Suprapubic skin (tissue), 4 donors: ENCODE measurements at regions not wholly inside any gene's neighbourhood (a gene's known extent, or its start where the extent isn't known, plus 50 kb on each side); places are given as distances from the start of the nearest gene placed in this dataset.

Experiments
- DNase-seq, 2 donors: peaks; one replicate each; pipeline ENCODE4 v3.0.0-alpha.2; 2019; ENCODE audit warnings: low spot score in 2 of 2
- H3K27ac ChIP-seq: fragments of 200-600 bp; sonication (generic); one replicate; pipeline ENCODE4 v1.5.1; 2019
- H3K27me3 ChIP-seq: fragments of 200-600 bp; sonication (generic); one replicate; pipeline ENCODE4 v1.5.1; 2019
- H3K36me3 ChIP-seq: fragments of 200-600 bp; sonication (generic); one replicate; pipeline ENCODE4 v1.5.1; 2019
- H3K4me1 ChIP-seq: fragments of 200-600 bp; sonication (generic); one replicate; pipeline ENCODE4 v1.5.1; 2019
- H3K4me3 ChIP-seq: fragments of 200-600 bp; sonication (generic); one replicate; pipeline ENCODE4 v1.5.1; 2019; ENCODE audit warnings: mild to moderate bottlenecking
- H3K9me3 ChIP-seq: fragments of 200-600 bp; sonication (generic); one replicate; pipeline ENCODE4 v1.5.1; 2019
- EP300 ChIP-seq: sonication (generic); formaldehyde crosslinking; IDR thresholded peaks from one replicate; pipeline ENCODE4 v1.6.1; 2017; ENCODE audit warnings: antibody characterized with exemption
- POLR2A ChIP-seq, 2 donors: fragments of 450-650 bp; IDR thresholded peaks; one replicate each; pipeline ENCODE4 v1.6.1; 2017; ENCODE audit warnings: antibody characterized with exemption in 2 of 2, mild to moderate bottlenecking in 2 of 2, moderate library complexity in 2 of 2
- POLR2AphosphoS5 ChIP-seq, 3 donors: sonication (generic); formaldehyde crosslinking; IDR thresholded peaks; one replicate each; pipeline ENCODE4 v1.6.1; 2017; ENCODE audit warnings: antibody characterized with exemption in 3 of 3
- WGBS: methylation state at CpG from one replicate; pipeline ENCODE4 v1.1.5; 2018; 5-methylcytosine and 5-hydroxymethylcytosine counted together
- TF ChIP-seq, protein P1 (sequence below), 2 donors: fragments of 200-600 bp in 1 of 2; fragments of 450-650 bp in 1 of 2; sonication (generic) in 1 of 2; IDR thresholded peaks; one replicate each; pipeline ENCODE4 v1.5.1; 2016 to 2019; ENCODE audit warnings: antibody characterized with exemption in 2 of 2, mild to moderate bottlenecking in 1 of 2, moderate library complexity in 1 of 2

DNA sequence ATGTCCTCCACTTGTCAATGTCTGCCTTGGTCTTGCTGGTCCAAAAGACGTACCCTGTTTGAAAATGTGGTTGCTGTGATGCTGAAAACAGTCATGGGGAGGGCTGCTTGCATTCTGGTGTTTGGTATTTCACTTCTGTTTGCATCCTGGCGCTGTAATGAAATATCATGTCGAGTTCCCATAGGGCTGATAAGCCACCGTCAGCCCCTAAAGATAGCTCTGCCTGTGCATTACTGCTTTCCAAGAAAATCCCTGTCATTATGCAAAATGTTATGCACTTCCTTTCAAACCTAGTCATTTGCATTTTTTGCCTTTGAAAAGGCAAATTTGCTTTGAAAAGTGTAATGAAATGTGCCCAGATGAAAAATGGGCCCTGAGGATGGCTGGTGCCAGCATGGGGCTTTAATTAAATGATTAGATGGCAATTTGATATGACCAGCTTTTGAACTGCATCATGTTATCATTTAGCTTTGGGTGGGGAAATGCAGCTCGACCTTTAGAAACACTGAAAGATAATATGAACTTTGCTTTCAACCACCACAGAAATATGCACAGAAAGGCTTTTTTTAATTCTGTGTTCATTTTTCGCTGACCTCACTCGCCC is 374.4 kb upstream of the SGCD start:
- H3K4me3 ChIP-seq, result no peak overlapping the region
- H3K9me3 ChIP-seq, result no peaks in the 10 kb centered on the region
- no peaks in the 10 kb centered on the region for H3K36me3 ChIP-seq
- no peak for DNase-seq
- H3K4me1 ChIP-seq, result no peaks in the 10 kb centered on the region
- WGBS, result 73% methylated on average over 7 of the region's 7 CpGs
- TF ChIP-seq POLR2AphosphoS5 (IDR thresholded peaks at IDR 0.05) (no peak), POLR2A (IDR thresholded peaks at IDR 0.05) (no peak), EP300 (no peak)
- TF ChIP-seq, protein P1, sequence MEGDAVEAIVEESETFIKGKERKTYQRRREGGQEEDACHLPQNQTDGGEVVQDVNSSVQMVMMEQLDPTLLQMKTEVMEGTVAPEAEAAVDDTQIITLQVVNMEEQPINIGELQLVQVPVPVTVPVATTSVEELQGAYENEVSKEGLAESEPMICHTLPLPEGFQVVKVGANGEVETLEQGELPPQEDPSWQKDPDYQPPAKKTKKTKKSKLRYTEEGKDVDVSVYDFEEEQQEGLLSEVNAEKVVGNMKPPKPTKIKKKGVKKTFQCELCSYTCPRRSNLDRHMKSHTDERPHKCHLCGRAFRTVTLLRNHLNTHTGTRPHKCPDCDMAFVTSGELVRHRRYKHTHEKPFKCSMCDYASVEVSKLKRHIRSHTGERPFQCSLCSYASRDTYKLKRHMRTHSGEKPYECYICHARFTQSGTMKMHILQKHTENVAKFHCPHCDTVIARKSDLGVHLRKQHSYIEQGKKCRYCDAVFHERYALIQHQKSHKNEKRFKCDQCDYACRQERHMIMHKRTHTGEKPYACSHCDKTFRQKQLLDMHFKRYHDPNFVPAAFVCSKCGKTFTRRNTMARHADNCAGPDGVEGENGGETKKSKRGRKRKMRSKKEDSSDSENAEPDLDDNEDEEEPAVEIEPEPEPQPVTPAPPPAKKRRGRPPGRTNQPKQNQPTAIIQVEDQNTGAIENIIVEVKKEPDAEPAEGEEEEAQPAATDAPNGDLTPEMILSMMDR (IDR thresholded peaks at IDR 0.05), result no peak
- H3K27ac ChIP-seq, result no peak overlapping the region
- H3K27me3 ChIP-seq, result no peaks in the 10 kb centered on the region

DNA sequence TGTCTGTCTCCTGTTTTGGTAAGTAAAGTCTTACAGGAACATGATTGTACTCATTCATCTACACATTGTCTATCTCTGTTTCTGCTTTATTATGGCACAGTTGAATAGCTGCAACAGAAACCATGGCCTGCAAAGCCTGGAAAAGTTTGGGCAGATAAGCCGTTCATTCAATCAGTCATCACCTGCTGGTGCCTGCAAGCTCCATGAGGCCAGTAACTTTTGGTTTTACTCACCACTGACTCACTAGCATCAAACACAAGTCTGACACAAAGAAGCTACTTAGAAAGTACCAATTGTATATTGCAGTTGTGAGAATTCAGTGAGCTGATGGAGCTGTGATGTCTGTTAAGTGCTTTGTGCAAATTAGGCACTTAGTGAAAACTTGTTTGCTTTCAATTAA is 373.6 kb upstream of the SGCD start:
- WGBS, result 88% methylated on average over 1 of the region's 1 CpG

DNA sequence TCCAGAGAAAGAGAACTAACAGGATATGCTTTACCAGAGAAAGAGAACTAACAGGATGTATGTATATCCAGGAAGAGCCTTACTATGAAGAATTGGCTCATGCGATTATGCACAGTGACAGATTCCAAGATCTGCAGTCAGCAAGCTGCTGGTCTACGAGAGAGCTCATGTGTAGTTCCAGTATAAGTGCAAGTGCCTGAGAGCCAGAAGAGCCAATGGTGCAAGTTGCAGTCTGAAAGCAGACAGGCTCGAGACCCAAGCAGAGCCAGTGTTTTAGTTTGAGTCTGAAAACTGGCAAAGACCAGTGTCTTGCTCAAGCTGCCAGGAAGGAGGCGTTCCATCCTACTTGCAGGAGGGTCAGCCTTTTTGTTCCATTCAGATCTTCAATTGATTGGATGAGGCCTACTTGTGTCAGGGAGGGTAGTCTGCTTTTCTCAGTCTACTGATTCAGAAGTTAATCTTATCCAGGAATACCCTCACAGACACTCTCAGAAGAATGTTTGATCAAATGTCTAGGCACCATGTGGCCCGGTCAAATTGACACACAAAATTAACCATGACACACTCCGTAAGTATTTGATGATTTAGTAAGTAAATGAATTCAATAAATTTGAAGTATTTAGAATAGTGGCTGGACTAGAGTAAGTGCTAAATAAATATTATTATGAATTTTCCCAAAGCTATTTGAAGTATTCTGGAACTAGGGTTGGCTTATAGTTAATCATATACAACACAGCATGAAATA is 372.1 kb upstream of the SGCD start:
- H3K4me3 ChIP-seq, result no peak overlapping the region

More for the DNA sequence above, 373.6 kb upstream of the SGCD start:
- Histone ChIP-seq H3K4me1 (no peaks in the 10 kb centered on the region), H3K27ac (no peak overlapping the region), H3K4me3 (no peak overlapping the region), H3K27me3 (no peaks in the 10 kb centered on the region), H3K36me3 (no peaks in the 10 kb centered on the region), H3K9me3 (no peaks in the 10 kb centered on the region)
- no peak for TF ChIP-seq POLR2AphosphoS5 (IDR thresholded peaks at IDR 0.05)
- DNase-seq, result no peak

DNA sequence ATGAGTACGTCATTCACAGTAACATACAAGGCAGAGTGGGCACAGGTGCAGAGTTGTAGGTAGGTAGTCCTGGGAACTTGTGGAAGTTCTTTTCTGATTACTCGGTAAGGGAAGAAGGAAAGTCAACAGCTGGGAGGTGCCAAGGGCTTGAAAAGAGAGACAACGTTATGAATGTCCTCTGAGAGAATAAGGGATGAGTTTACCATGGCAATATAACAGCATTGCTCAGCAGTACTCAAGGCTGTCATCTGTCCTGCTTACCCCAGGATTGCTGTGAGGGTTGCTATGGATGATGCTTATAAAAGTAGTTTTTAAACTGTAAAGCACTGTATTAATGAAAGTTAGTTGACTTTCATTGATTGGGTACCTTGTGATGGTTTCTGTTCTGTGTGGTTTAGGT is 369.1 kb upstream of the SGCD start:
- TF ChIP-seq POLR2AphosphoS5 (IDR thresholded peaks at IDR 0.05) (no peak), POLR2A (IDR thresholded peaks at IDR 0.05) (no peak), EP300 (no peak)
- TF ChIP-seq, protein P1 (IDR thresholded peaks at IDR 0.05), result no peak
- H3K36me3 ChIP-seq, result no peaks in the 10 kb centered on the region
- no peak for DNase-seq
- H3K4me3 ChIP-seq, result no peak overlapping the region
- H3K27me3 ChIP-seq, result no peaks in the 10 kb centered on the region
- no peaks in the 10 kb centered on the region for H3K9me3 ChIP-seq
- 79% methylated on average over 3 of the region's 3 CpGs for WGBS
- H3K4me1 ChIP-seq, result no peaks in the 10 kb centered on the region
- no peak overlapping the region for H3K27ac ChIP-seq

More for the DNA sequence above, 372.1 kb upstream of the SGCD start:
- H3K9me3 ChIP-seq, result no peaks in the 10 kb centered on the region
- no peak for TF ChIP-seq EP300
- TF ChIP-seq, protein P1 (IDR thresholded peaks at IDR 0.05), result no peak
- TF ChIP-seq POLR2A (IDR thresholded peaks at IDR 0.05), result no peak
- no peak for TF ChIP-seq POLR2AphosphoS5 (IDR thresholded peaks at IDR 0.05)
- H3K4me1 ChIP-seq, result no peaks in the 10 kb centered on the region
- no peak for DNase-seq
- no peaks in the 10 kb centered on the region for H3K27me3 ChIP-seq
- H3K36me3 ChIP-seq, result no peaks in the 10 kb centered on the region
- 71% methylated on average over 6 of the region's 6 CpGs for WGBS
- H3K27ac ChIP-seq, result no peak overlapping the region

DNA sequence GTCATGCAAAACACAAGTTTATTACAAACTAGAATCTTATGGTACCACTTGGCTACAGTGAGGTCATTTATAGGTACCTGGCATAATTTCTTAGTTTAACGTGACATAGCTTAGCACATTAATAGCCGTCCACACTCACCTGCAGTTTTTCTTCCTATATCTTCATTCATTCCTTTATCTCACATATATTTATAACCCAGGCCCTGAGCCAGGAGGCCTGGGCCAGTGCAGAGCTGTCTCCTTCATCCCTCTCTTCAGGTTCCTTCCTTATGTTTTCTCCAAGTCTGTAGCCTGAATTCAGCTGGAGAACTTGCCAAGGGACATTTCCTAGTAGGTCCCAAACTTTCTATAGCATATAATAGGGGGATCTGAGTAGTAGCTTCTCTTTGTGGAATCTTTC is 367.9 kb upstream of the SGCD start:
- WGBS, result 88% methylated on average over 2 of the region's 2 CpGs
- Histone ChIP-seq H3K4me3 (no peak overlapping the region), H3K4me1 (no peaks in the 10 kb centered on the region), H3K27me3 (no peaks in the 10 kb centered on the region), H3K27ac (no peak overlapping the region), H3K36me3 (no peaks in the 10 kb centered on the region), H3K9me3 (no peaks in the 10 kb centered on the region)
- DNase-seq, result no peak
- TF ChIP-seq POLR2A (IDR thresholded peaks at IDR 0.05), result no peak

DNA sequence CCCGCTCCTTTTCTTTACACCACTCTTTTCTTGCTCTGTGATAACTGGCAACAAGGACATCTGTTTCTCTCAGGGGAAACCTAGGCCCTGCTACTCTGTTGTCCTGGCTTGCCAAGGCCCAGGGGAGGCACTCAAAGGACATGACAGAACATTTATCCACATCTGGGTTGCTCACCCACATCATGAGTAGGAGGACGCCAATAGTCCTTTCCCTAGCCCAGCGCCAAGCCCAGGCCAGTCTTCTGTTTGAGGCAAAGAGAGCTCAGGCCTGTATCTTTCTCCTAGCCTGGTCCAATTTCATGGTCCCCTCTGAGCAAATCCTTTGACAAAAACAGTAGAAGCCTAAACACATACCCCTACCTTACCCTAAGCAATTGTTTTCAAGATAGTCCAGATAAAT is 366.8 kb upstream of the SGCD start:
- no peak for DNase-seq
- H3K4me3 ChIP-seq, result no peak overlapping the region
- no peaks in the 10 kb centered on the region for H3K4me1 ChIP-seq
- no peak overlapping the region for H3K27ac ChIP-seq
- TF ChIP-seq EP300 (no peak), POLR2AphosphoS5 (IDR thresholded peaks at IDR 0.05) (no peak), POLR2A (IDR thresholded peaks at IDR 0.05) (no peak)
- TF ChIP-seq, protein P1 (IDR thresholded peaks at IDR 0.05), result no peak
- H3K27me3 ChIP-seq, result no peaks in the 10 kb centered on the region
- 85% methylated on average over 3 of the region's 3 CpGs for WGBS
- H3K9me3 ChIP-seq, result no peaks in the 10 kb centered on the region
- H3K36me3 ChIP-seq, result no peaks in the 10 kb centered on the region
